WTC11 (cell line): ENCODE measurements at regions not wholly inside any gene's neighbourhood (a gene's known extent, or its start where the extent isn't known, plus 50 kb on each side); places are given as distances from the start of the nearest gene placed in this dataset.

Source experiments
- ATAC-seq: fragments of 200-7000 bp; cut with Tn5 transposase; 2 replicates; pipeline ENCODE4 v1.10.0; 2021; ENCODE audit warnings: mild to moderate bottlenecking, moderate library complexity
- CTCF ChIA-PET: fragments of 300-600 bp; sonication (Branson Sonifier 250); formaldehyde crosslinking; loops from one replicate; lab custom pipeline; 2021; ENCODE audit warnings: antibody characterized with exemption; lab: Charles Lee
- POLR2A ChIA-PET: fragments of 350-600 bp; sonication (Branson Sonifier 250); formaldehyde crosslinking; loops from one replicate; lab custom pipeline; 2021; ENCODE audit warnings: antibody characterized with exemption; lab: Charles Lee
- DNase-seq: peaks from one replicate; pipeline ENCODE4 v3.0.0; 2021; ENCODE audit warnings: low spot score
- H3K27ac Mint-ChIP-seq: 2 replicates; pipeline ENCODE4 v1.8.0; 2021; ENCODE audit warnings: mixed read lengths
- H3K27me3 Mint-ChIP-seq: 2 replicates; pipeline ENCODE4 v1.8.0; 2021; ENCODE audit warnings: low read depth, mild to moderate bottlenecking, moderate library complexity, mixed read lengths
- H3K36me3 Mint-ChIP-seq: 2 replicates; pipeline ENCODE4 v1.8.0; 2021; ENCODE audit warnings: mixed read lengths
- H3K4me1 Mint-ChIP-seq: 2 replicates; pipeline ENCODE4 v1.8.0; 2022; ENCODE audit warnings: mixed read lengths
- H3K4me3 Mint-ChIP-seq: 2 replicates; pipeline ENCODE4 v1.8.0; 2021; ENCODE audit warnings: mild to moderate bottlenecking, moderate library complexity, mixed read lengths
- H3K9me3 Mint-ChIP-seq: 2 replicates; pipeline ENCODE4 v1.8.0; 2021; ENCODE audit warnings: mixed read lengths
- AFF4 ChIP-seq: sonication (generic); formaldehyde crosslinking; IDR thresholded peaks from 2 replicates; pipeline ENCODE4 v1.8.1; 2023; ENCODE audit warnings: mild to moderate bottlenecking, missing genetic modification reagents, borderline replicate concordance
- AR ChIP-seq: fragments of 250-450 bp; sonication (Bioruptor Pico); IDR thresholded peaks from 2 replicates; pipeline ENCODE4 v1.9.0; 2021; ENCODE audit warnings: mild to moderate bottlenecking
- ELF4 ChIP-seq: sonication (generic); formaldehyde crosslinking; IDR thresholded peaks from 2 replicates; pipeline ENCODE4 v1.8.1; 2022; ENCODE audit warnings: low read depth, mild to moderate bottlenecking, moderate library complexity, missing genetic modification reagents
- ERG ChIP-seq: fragments of 250-450 bp; sonication (Bioruptor Pico); IDR thresholded peaks from 2 replicates; pipeline ENCODE4 v1.8.0; 2021; ENCODE audit warnings: mild to moderate bottlenecking
- ETV6 ChIP-seq: sonication (generic); formaldehyde crosslinking; IDR thresholded peaks from 2 replicates; pipeline ENCODE4 v1.8.1; 2022; ENCODE audit warnings: mild to moderate bottlenecking, missing genetic modification reagents
- HMGA2 ChIP-seq: fragments of 250-450 bp; sonication (Bioruptor Pico); IDR thresholded peaks from 2 replicates; pipeline ENCODE4 v1.4.0; 2021; ENCODE audit warnings: mild to moderate bottlenecking, moderate library complexity
- IRF1 ChIP-seq: sonication (generic); formaldehyde crosslinking; IDR thresholded peaks from 2 replicates; pipeline ENCODE4 v1.8.0; 2023; ENCODE audit warnings: missing genetic modification reagents
- KAT7 ChIP-seq: sonication (generic); formaldehyde crosslinking; IDR thresholded peaks from 2 replicates; pipeline ENCODE4 v1.8.1; 2023; ENCODE audit warnings: missing genetic modification reagents, mild to moderate bottlenecking, borderline replicate concordance
- MYBL2 ChIP-seq: sonication (generic); formaldehyde crosslinking; IDR thresholded peaks from 2 replicates; pipeline ENCODE4 v1.8.1; 2023; ENCODE audit warnings: mild to moderate bottlenecking, moderate library complexity, missing genetic modification reagents
- NFE2L1 ChIP-seq: sonication (generic); formaldehyde crosslinking; IDR thresholded peaks from 2 replicates; pipeline ENCODE4 v1.8.1; 2023; ENCODE audit warnings: missing genetic modification reagents
- NFYB ChIP-seq: sonication (generic); formaldehyde crosslinking; conservative IDR thresholded peaks from 2 replicates; pipeline ENCODE4 v1.8.0; 2022; ENCODE audit warnings: low read depth, missing genetic modification reagents
- SMAD3 ChIP-seq: sonication (generic); formaldehyde crosslinking; IDR thresholded peaks from 2 replicates; pipeline ENCODE4 v1.8.0; 2022; ENCODE audit warnings: missing genetic modification reagents, mild to moderate bottlenecking, borderline replicate concordance
- TEAD4 ChIP-seq: sonication (generic); formaldehyde crosslinking; IDR thresholded peaks from 2 replicates; pipeline ENCODE4 v1.8.0; 2022; ENCODE audit warnings: mild to moderate bottlenecking, missing genetic modification reagents
- ZBTB21 ChIP-seq: sonication (generic); formaldehyde crosslinking; IDR thresholded peaks from 2 replicates; pipeline ENCODE4 v1.8.1; 2023; ENCODE audit warnings: mild to moderate bottlenecking, missing genetic modification reagents, borderline replicate concordance
- ZBTB43 ChIP-seq: sonication (generic); formaldehyde crosslinking; IDR thresholded peaks from 2 replicates; pipeline ENCODE4 v1.8.1; 2023; ENCODE audit warnings: mild to moderate bottlenecking, missing genetic modification reagents
- ZNF138 ChIP-seq: sonication (generic); formaldehyde crosslinking; conservative IDR thresholded peaks from 2 replicates; pipeline ENCODE4 v1.8.1; 2022; ENCODE audit warnings: mild to moderate bottlenecking, moderate library complexity, missing genetic modification reagents
- ZNF232 ChIP-seq: sonication (generic); formaldehyde crosslinking; IDR thresholded peaks from 2 replicates; pipeline ENCODE4 v1.8.0; 2022; ENCODE audit warnings: mild to moderate bottlenecking, missing genetic modification reagents
- ZNF416 ChIP-seq: fragments of 250-450 bp; sonication (Bioruptor Pico); IDR thresholded peaks from 2 replicates; pipeline ENCODE4 v1.9.0; 2021; ENCODE audit warnings: mild to moderate bottlenecking, inconsistent platforms
- ZNF671 ChIP-seq: fragments of 250-450 bp; sonication (Bioruptor Pico); IDR thresholded peaks from 2 replicates; pipeline ENCODE4 v1.8.0; 2021; ENCODE audit warnings: mild to moderate bottlenecking

GRCh38 chr12:98149270-98149669, 366.1 kb upstream of the TMPO start:
- no peak overlapping the region for H3K4me3 Mint-ChIP-seq
- H3K36me3 Mint-ChIP-seq = no peaks in the 10 kb centered on the region
- H3K27ac Mint-ChIP-seq = no peak overlapping the region
- ATAC-seq = no peak
- POLR2A ChIA-PET = no interaction called here
- H3K27me3 Mint-ChIP-seq = no peaks in the 10 kb centered on the region
- H3K9me3 Mint-ChIP-seq = peaks cover 4% of the 10 kb centered on the region
- H3K4me1 Mint-ChIP-seq = peaks cover 15% of the 10 kb centered on the region
- TF ChIP-seq SMAD3 (no peak), AFF4 (CRISPR knock-in tag) (no peak), ELF4 (no peak)
- TF ChIP-seq, all 79 proteins: peak for 0
- DNase-seq = no peak
- CTCF ChIA-PET = no interaction called here

GRCh38 chr12:98149691-98150210, 365.6 kb upstream of the TMPO start:
- ATAC-seq = no peak
- Mint-ChIP-seq H3K27me3 (no peaks in the 10 kb centered on the region), H3K4me1 (peaks cover 17% of the 10 kb centered on the region)
- TF ChIP-seq MYBL2 (CRISPR knock-in tag) (no peak), NFE2L1 (CRISPR knock-in tag) (no peak), ZBTB21 (no peak), ERG (CRISPR knock-in tag) (no peak), ZBTB43 (CRISPR knock-in tag) (no peak), ZNF138 (no peak)
- TF ChIP-seq, all 79 proteins: peak for 0
- no peak for DNase-seq
- Mint-ChIP-seq H3K4me3 (no peak overlapping the region), H3K36me3 (no peaks in the 10 kb centered on the region), H3K27ac (no peak overlapping the region), H3K9me3 (0 out of 2 replicates have a peak, but pooled peaks cover 1% of the 10 kb centered on the region)
- CTCF ChIA-PET = no interaction called here
- POLR2A ChIA-PET = no interaction called here

- ChIA-PET POLR2A (no interaction called here), CTCF (no interaction called here)
- no peaks in the 10 kb centered on the region for H3K9me3 Mint-ChIP-seq
- H3K27ac Mint-ChIP-seq = no peak overlapping the region
- ATAC-seq = no peak
- H3K36me3 Mint-ChIP-seq = no peaks in the 10 kb centered on the region
- H3K27me3 Mint-ChIP-seq = no peaks in the 10 kb centered on the region
- H3K4me1 Mint-ChIP-seq = peaks cover 5% of the 10 kb centered on the region
- no peak for DNase-seq
- H3K4me3 Mint-ChIP-seq = no peak overlapping the region
- TF ChIP-seq AFF4 (CRISPR knock-in tag) (no peak), ZNF671 (CRISPR knock-in tag) (no peak), ZNF232 (CRISPR knock-in tag) (no peak), ZNF416 (CRISPR knock-in tag) (no peak), IRF1 (no peak), ETV6 (no peak), KAT7 (CRISPR knock-in tag) (no peak), HMGA2 (CRISPR knock-in tag) (no peak), TEAD4 (CRISPR knock-in tag) (no peak), AR (no peak), NFYB (CRISPR knock-in tag) (no peak)
Observed at GRCh38 chr12:98151105-98151590, 364.2 kb upstream of the TMPO start.
